Epidermal melanocyte (primary cell): ENCODE measurements at regions not wholly inside any gene's neighbourhood (a gene's known extent, or its start where the extent isn't known, plus 50 kb on each side); places are given as distances from the start of the nearest gene placed in this dataset.
"Not testable (repeated sequence)": the region's sequence is repeated elsewhere in the genome, so short reads cannot be mapped to it uniquely, and the experiment has no call there.

ENCODE experiments used
- DNase-seq: peaks from one replicate; pipeline ENCODE4 v3.0.0; 2011; ENCODE audit warnings: low spot score; ENCODE audit not compliant: insufficient read length

GRCh38 chr21:17682924-17683323 lies 70.2 kb upstream of the BTG3 start:
- no peak for DNase-seq

- DNase-seq, result no peak
Observed at GRCh38 chr21:17679002-17679600, 66.4 kb upstream of the BTG3 start.

GRCh38 chr21:17676930-17677329 lies 64.2 kb upstream of the BTG3 start:
- not testable (repeated sequence) for DNase-seq

GRCh38 chr21:17674106-17674505 lies 61.4 kb upstream of the BTG3 start:
- DNase-seq, result no peak

- peak; percentile 63 for DNase-seq
Observed at GRCh38 chr21:17673261-17674020, 60.7 kb upstream of the BTG3 start.

GRCh38 chr21:17671733-17672132 lies 59.0 kb upstream of the BTG3 start:
- DNase-seq, result no peak

- no peak for DNase-seq
Observed at GRCh38 chr21:17668479-17669140, 55.9 kb upstream of the BTG3 start.

- DNase-seq, result no peak
Observed at GRCh38 chr21:17667256-17667655, 54.6 kb upstream of the BTG3 start.
